GM23338 (cell line): ENCODE measurements at regions not wholly inside any gene's neighbourhood (a gene's known extent, or its start where the extent isn't known, plus 50 kb on each side); places are given as distances from the start of the nearest gene placed in this dataset.

Experiments
- ATAC-seq: fragments of 200-7000 bp; cut with Tn5 transposase; 3 replicates; pipeline ENCODE4 v1.9.1; 2020
- DNase-seq: peaks from one replicate; pipeline ENCODE4 v3.0.0-alpha.2; 2015; ENCODE audit warnings: low spot score
- H2AFZ ChIP-seq: fragments of 200-600 bp; sonication (generic); 2 replicates; pipeline ENCODE4 v1.8.0; 2016; ENCODE audit warnings: antibody characterized with exemption, mild to moderate bottlenecking, moderate library complexity
- H3F3A ChIP-seq: fragments of 200-600 bp; sonication (generic); replicated peaks from 2 replicates; pipeline ENCODE4 v1.8.0; 2017; ENCODE audit warnings: antibody characterized with exemption, mixed run types, low read depth
- H3K27ac ChIP-seq: fragments of 200-600 bp; sonication (generic); 2 replicates; pipeline ENCODE4 v1.6.1; 2016; ENCODE audit warnings: low read depth
- H3K27me3 ChIP-seq: fragments of 200-600 bp; sonication (generic); 2 replicates; pipeline ENCODE4 v1.8.0; 2016; ENCODE audit warnings: mild to moderate bottlenecking, mixed run types, moderate library complexity; ENCODE audit not compliant: insufficient read depth
- H3K36me3 ChIP-seq: fragments of 200-600 bp; sonication (generic); 2 replicates; pipeline ENCODE4 v1.8.0; 2016; ENCODE audit warnings: mild to moderate bottlenecking; ENCODE audit not compliant: insufficient read depth
- H3K4me1 ChIP-seq: fragments of 200-600 bp; sonication (generic); 2 replicates; pipeline ENCODE4 v1.8.0; 2016; ENCODE audit warnings: mild to moderate bottlenecking, moderate library complexity; ENCODE audit not compliant: insufficient read depth
- H3K4me2 ChIP-seq: fragments of 200-600 bp; sonication (generic); 2 replicates; pipeline ENCODE4 v1.7.1; 2017; ENCODE audit warnings: mixed run types
- H3K4me3 ChIP-seq: fragments of 200-600 bp; sonication (generic); 2 replicates; pipeline ENCODE4 v1.6.1; 2016; ENCODE audit warnings: mixed run types
- H3K79me2 ChIP-seq: fragments of 200-600 bp; sonication (generic); replicated peaks from 2 replicates; pipeline ENCODE4 v1.8.0; 2017; ENCODE audit warnings: mild to moderate bottlenecking; ENCODE audit not compliant: insufficient read depth
- H3K9me2 ChIP-seq: fragments of 200-600 bp; sonication (generic); 2 replicates; pipeline ENCODE4 v1.8.0; 2017; ENCODE audit not compliant: insufficient read depth
- H4K20me1 ChIP-seq: fragments of 200-600 bp; sonication (generic); replicated peaks from 2 replicates; pipeline ENCODE4 v1.8.0; 2017; ENCODE audit warnings: mild to moderate bottlenecking; ENCODE audit not compliant: insufficient read depth
- H3K27ac Mint-ChIP-seq: 2 replicates; pipeline ENCODE4 v1.8.0; 2020; ENCODE audit warnings: inconsistent platforms, mild to moderate bottlenecking, moderate library complexity, mixed read lengths
- H3K27me3 Mint-ChIP-seq: 3 replicates; pipeline ENCODE4 v1.8.0; 2022; ENCODE audit warnings: low read depth, mild to moderate bottlenecking, moderate library complexity, mixed read lengths, inconsistent platforms; ENCODE audit not compliant: insufficient read depth, poor library complexity
- H3K36me3 Mint-ChIP-seq: 3 replicates; pipeline ENCODE4 v1.8.0; 2021; ENCODE audit warnings: low read depth, mild to moderate bottlenecking, inconsistent platforms, moderate library complexity, mixed read lengths
- H3K4me1 Mint-ChIP-seq: 3 replicates; pipeline ENCODE4 v1.8.0; 2020; ENCODE audit warnings: mild to moderate bottlenecking, inconsistent platforms, mixed read lengths
- H3K4me3 Mint-ChIP-seq: 3 replicates; pipeline ENCODE4 v1.8.0; 2021; ENCODE audit warnings: moderate library complexity, mild to moderate bottlenecking, inconsistent platforms, mixed read lengths
- H3K9me3 Mint-ChIP-seq: 3 replicates; pipeline ENCODE4 v1.8.0; 2020; ENCODE audit warnings: moderate library complexity, mild to moderate bottlenecking, inconsistent platforms, mixed read lengths
- CREB1 ChIP-seq: fragments of 250-450 bp; sonication (Bioruptor Pico); IDR thresholded peaks from 2 replicates; pipeline ENCODE4 v1.5.0; 2020; ENCODE audit warnings: low read depth, mild to moderate bottlenecking, moderate library complexity
- EZH2 ChIP-seq: fragments of 200-600 bp; sonication (generic); IDR thresholded peaks from one replicate; pipeline ENCODE4 v1.8.0; 2017; ENCODE audit warnings: antibody characterized with exemption, mild to moderate bottlenecking, low read depth; ENCODE audit not compliant: unreplicated experiment
- JUNB ChIP-seq: IDR thresholded peaks from one replicate; pipeline ENCODE4 v1.6.1; 2016; ENCODE audit warnings: antibody characterized with exemption; ENCODE audit not compliant: unreplicated experiment
- NANOG ChIP-seq: IDR thresholded peaks from 2 replicates; pipeline ENCODE4 v1.6.1; 2016; ENCODE audit warnings: antibody characterized with exemption, borderline replicate concordance
- POLR2AphosphoS5 ChIP-seq: IDR thresholded peaks from 2 replicates; pipeline ENCODE4 v1.6.1; 2016; ENCODE audit warnings: antibody characterized with exemption, low read depth
- STAT1 ChIP-seq: IDR thresholded peaks from one replicate; pipeline ENCODE4 v1.6.1; 2016; ENCODE audit warnings: antibody characterized with exemption; ENCODE audit not compliant: unreplicated experiment
- ZNF114 ChIP-seq: fragments of 250-450 bp; sonication (Bioruptor Pico); IDR thresholded peaks from 2 replicates; pipeline ENCODE4 v1.5.0; 2020; ENCODE audit warnings: mild to moderate bottlenecking, moderate library complexity
- ZNF331 ChIP-seq: fragments of 250-450 bp; sonication (Bioruptor Pico); IDR thresholded peaks from 2 replicates; pipeline ENCODE4 v1.5.0; 2020; ENCODE audit warnings: low read depth, mild to moderate bottlenecking, moderate library complexity
- TF ChIP-seq, protein P1 (sequence below): IDR thresholded peaks from 2 replicates; pipeline ENCODE4 v1.6.1; 2016; ENCODE audit warnings: antibody characterized with exemption
- TF ChIP-seq, protein P2 (sequence below): IDR thresholded peaks from one replicate; pipeline ENCODE4 v1.6.1; 2018; ENCODE audit warnings: antibody characterized with exemption; ENCODE audit not compliant: unreplicated experiment
- TF ChIP-seq, protein P3 (sequence below), 2 experiments: fragments of 200-600 bp in 1 of 2; sonication (generic) in 1 of 2; conservative IDR thresholded peaks; 2 replicates each; pipeline versions ENCODE4 v1.5.1 to v1.6.1; 2016 to 2017; ENCODE audit warnings: antibody characterized with exemption in 2 of 2, low read depth in 2 of 2, mild to moderate bottlenecking in 2 of 2, moderate library complexity in 1 of 2

- Histone ChIP-seq H3K4me3 (no peak overlapping the region), H3F3A (no peaks in the 10 kb centered on the region), H3K79me2 (no peaks in the 10 kb centered on the region), H4K20me1 (no peaks in the 10 kb centered on the region), H3K4me1 (no peaks in the 10 kb centered on the region; the same call in 1 of the 2 replicates), H3K36me3 (no peaks in the 10 kb centered on the region), H3K4me2 (no peak overlapping the region), H3K27ac (no peak overlapping the region), H3K27me3 (no peaks in the 10 kb centered on the region), H2AFZ (no peak overlapping the region), H3K9me2 (no peaks in the 10 kb centered on the region)
- TF ChIP-seq NANOG (no peak), STAT1 (no peak), CREB1 (CRISPR knock-in tag) (no peak), EZH2 (no peak)
- TF ChIP-seq, protein P1, sequence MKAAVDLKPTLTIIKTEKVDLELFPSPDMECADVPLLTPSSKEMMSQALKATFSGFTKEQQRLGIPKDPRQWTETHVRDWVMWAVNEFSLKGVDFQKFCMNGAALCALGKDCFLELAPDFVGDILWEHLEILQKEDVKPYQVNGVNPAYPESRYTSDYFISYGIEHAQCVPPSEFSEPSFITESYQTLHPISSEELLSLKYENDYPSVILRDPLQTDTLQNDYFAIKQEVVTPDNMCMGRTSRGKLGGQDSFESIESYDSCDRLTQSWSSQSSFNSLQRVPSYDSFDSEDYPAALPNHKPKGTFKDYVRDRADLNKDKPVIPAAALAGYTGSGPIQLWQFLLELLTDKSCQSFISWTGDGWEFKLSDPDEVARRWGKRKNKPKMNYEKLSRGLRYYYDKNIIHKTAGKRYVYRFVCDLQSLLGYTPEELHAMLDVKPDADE: no peak
- TF ChIP-seq, protein P2, sequence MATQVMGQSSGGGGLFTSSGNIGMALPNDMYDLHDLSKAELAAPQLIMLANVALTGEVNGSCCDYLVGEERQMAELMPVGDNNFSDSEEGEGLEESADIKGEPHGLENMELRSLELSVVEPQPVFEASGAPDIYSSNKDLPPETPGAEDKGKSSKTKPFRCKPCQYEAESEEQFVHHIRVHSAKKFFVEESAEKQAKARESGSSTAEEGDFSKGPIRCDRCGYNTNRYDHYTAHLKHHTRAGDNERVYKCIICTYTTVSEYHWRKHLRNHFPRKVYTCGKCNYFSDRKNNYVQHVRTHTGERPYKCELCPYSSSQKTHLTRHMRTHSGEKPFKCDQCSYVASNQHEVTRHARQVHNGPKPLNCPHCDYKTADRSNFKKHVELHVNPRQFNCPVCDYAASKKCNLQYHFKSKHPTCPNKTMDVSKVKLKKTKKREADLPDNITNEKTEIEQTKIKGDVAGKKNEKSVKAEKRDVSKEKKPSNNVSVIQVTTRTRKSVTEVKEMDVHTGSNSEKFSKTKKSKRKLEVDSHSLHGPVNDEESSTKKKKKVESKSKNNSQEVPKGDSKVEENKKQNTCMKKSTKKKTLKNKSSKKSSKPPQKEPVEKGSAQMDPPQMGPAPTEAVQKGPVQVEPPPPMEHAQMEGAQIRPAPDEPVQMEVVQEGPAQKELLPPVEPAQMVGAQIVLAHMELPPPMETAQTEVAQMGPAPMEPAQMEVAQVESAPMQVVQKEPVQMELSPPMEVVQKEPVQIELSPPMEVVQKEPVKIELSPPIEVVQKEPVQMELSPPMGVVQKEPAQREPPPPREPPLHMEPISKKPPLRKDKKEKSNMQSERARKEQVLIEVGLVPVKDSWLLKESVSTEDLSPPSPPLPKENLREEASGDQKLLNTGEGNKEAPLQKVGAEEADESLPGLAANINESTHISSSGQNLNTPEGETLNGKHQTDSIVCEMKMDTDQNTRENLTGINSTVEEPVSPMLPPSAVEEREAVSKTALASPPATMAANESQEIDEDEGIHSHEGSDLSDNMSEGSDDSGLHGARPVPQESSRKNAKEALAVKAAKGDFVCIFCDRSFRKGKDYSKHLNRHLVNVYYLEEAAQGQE: no peak
- TF ChIP-seq, protein P3, sequence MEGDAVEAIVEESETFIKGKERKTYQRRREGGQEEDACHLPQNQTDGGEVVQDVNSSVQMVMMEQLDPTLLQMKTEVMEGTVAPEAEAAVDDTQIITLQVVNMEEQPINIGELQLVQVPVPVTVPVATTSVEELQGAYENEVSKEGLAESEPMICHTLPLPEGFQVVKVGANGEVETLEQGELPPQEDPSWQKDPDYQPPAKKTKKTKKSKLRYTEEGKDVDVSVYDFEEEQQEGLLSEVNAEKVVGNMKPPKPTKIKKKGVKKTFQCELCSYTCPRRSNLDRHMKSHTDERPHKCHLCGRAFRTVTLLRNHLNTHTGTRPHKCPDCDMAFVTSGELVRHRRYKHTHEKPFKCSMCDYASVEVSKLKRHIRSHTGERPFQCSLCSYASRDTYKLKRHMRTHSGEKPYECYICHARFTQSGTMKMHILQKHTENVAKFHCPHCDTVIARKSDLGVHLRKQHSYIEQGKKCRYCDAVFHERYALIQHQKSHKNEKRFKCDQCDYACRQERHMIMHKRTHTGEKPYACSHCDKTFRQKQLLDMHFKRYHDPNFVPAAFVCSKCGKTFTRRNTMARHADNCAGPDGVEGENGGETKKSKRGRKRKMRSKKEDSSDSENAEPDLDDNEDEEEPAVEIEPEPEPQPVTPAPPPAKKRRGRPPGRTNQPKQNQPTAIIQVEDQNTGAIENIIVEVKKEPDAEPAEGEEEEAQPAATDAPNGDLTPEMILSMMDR (conservative IDR thresholded peaks at IDR 0.05; ENCODE audit: low read depth in 2 of 2): no peak
- ATAC-seq (no peak), DNase-seq (no peak)
- H3K4me1 Mint-ChIP-seq: peaks cover 7% of the 10 kb centered on the region
- H3K36me3 Mint-ChIP-seq: no peaks in the 10 kb centered on the region
- H3K27ac Mint-ChIP-seq: no peak overlapping the region
- H3K27me3 Mint-ChIP-seq: no peaks in the 10 kb centered on the region
- H3K4me3 Mint-ChIP-seq: no peak overlapping the region
- H3K9me3 Mint-ChIP-seq: no peaks in the 10 kb centered on the region; the same call in 2 of the 3 replicates
Measured at GRCh38 chr16:80263181-80263823, 277.5 kb upstream of the DYNLRB2 start.

GRCh38 chr16:80260906-80261311 lies 279.9 kb upstream of the DYNLRB2 start:
- H3K79me2 ChIP-seq: no peaks in the 10 kb centered on the region
- H3K4me2 ChIP-seq: no peak overlapping the region
- Mint-ChIP-seq H3K27ac (no peak overlapping the region), H3K4me3 (no peak overlapping the region), H3K27me3 (no peaks in the 10 kb centered on the region), H3K36me3 (no peaks in the 10 kb centered on the region), H3K4me1 (peaks cover 7% of the 10 kb centered on the region), H3K9me3 (no peaks in the 10 kb centered on the region)
- H4K20me1 ChIP-seq: no peaks in the 10 kb centered on the region
- no peak overlapping the region for H3K27ac ChIP-seq
- ATAC-seq (no peak), DNase-seq (no peak)
- H3K4me1 ChIP-seq: no peaks in the 10 kb centered on the region; the same call in 1 of the 2 replicates
- H2AFZ ChIP-seq: no peak overlapping the region
- H3K9me2 ChIP-seq: peaks cover 5% of the 10 kb centered on the region
- no peak overlapping the region for H3K4me3 ChIP-seq
- H3K27me3 ChIP-seq: no peaks in the 10 kb centered on the region
- no peaks in the 10 kb centered on the region for H3K36me3 ChIP-seq
- H3F3A ChIP-seq: no peaks in the 10 kb centered on the region
- no peak for TF ChIP-seq POLR2AphosphoS5
- TF ChIP-seq STAT1: no peak
- TF ChIP-seq ZNF114 (CRISPR knock-in tag): no peak
- TF ChIP-seq, protein P2: no peak
- no peak for TF ChIP-seq EZH2
- TF ChIP-seq, protein P1: no peak
- TF ChIP-seq CREB1 (CRISPR knock-in tag): no peak
- TF ChIP-seq ZNF331 (CRISPR knock-in tag): no peak
- TF ChIP-seq JUNB: no peak
